ENCODE measurements at regions not wholly inside any gene's neighbourhood (a gene's known extent, or its start where the extent isn't known, plus 50 kb on each side); places are given as distances from the start of the nearest gene placed in this dataset.

- TF ChIP-seq, protein P1, sequence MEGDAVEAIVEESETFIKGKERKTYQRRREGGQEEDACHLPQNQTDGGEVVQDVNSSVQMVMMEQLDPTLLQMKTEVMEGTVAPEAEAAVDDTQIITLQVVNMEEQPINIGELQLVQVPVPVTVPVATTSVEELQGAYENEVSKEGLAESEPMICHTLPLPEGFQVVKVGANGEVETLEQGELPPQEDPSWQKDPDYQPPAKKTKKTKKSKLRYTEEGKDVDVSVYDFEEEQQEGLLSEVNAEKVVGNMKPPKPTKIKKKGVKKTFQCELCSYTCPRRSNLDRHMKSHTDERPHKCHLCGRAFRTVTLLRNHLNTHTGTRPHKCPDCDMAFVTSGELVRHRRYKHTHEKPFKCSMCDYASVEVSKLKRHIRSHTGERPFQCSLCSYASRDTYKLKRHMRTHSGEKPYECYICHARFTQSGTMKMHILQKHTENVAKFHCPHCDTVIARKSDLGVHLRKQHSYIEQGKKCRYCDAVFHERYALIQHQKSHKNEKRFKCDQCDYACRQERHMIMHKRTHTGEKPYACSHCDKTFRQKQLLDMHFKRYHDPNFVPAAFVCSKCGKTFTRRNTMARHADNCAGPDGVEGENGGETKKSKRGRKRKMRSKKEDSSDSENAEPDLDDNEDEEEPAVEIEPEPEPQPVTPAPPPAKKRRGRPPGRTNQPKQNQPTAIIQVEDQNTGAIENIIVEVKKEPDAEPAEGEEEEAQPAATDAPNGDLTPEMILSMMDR (conservative IDR thresholded peaks at IDR 0.05; ENCODE audit: low read length): no peak
- TF ChIP-seq EZH2phosphoT487 (IDR thresholded peaks at IDR 0.05; ENCODE audit: borderline replicate concordance, low read depth, low read length): no peak
Observed at GRCh38 chr3:102037791-102038190, 188.5 kb downstream of the NFKBIZ start.
